Caco-2 (cell line): ENCODE measurements at regions not wholly inside any gene's neighbourhood (a gene's known extent, or its start where the extent isn't known, plus 50 kb on each side); places are given as distances from the start of the nearest gene placed in this dataset.

Experiments used
- BruUV-seq: library from RNA; stranded (reverse); fragments of 400-500 nt; replicated peaks from 2 replicates; lab custom pipeline; 2021; lab: Mats Ljungman, UMichigan
- CTCF ChIA-PET: fragments of 300-600 bp; sonication (Branson Sonifier 250); formaldehyde crosslinking; loops from one replicate; lab custom pipeline; 2022; ENCODE audit warnings: antibody characterized with exemption; lab: Charles Lee
- POLR2A ChIA-PET: fragments of 300-600 bp; sonication (Branson Sonifier 250); formaldehyde crosslinking; loops from one replicate; lab custom pipeline; 2022; ENCODE audit warnings: antibody characterized with exemption; lab: Charles Lee
- DNase-seq, 2 experiments: peaks; one replicate each; pipeline versions ENCODE4 v3.0.0 to v3.0.0-alpha.2; 2020 to 2022
- H3K27me3 ChIP-seq: replicated peaks from 2 replicates; pipeline ENCODE4 v1.6.0; 2011; ENCODE audit warnings: low read length; ENCODE audit not compliant: control insufficient read depth, insufficient read depth
- H3K36me3 ChIP-seq: 2 replicates; pipeline ENCODE4 v1.5.1; 2011; ENCODE audit warnings: low read length; ENCODE audit not compliant: control insufficient read depth, insufficient read depth
- H3K4me1 ChIP-seq: fragments of 250-450 bp; sonication (Bioruptor Pico); 2 replicates; pipeline ENCODE4 v1.5.1; 2020; ENCODE audit warnings: mild to moderate bottlenecking
- H3K4me3 ChIP-seq: 2 replicates; pipeline ENCODE4 v1.5.1; 2011; ENCODE audit warnings: low read depth, mild to moderate bottlenecking, control low read depth, low read length
- H3K9me3 ChIP-seq: fragments of 250-450 bp; sonication (Bioruptor Pico); 2 replicates; pipeline ENCODE4 v1.5.1; 2020; ENCODE audit warnings: mild to moderate bottlenecking, moderate library complexity
- H3K27ac Mint-ChIP-seq: one replicate; pipeline ENCODE4 v1.8.0; 2022; ENCODE audit warnings: mixed read lengths; ENCODE audit not compliant: unreplicated experiment
- H3K27me3 Mint-ChIP-seq: one replicate; pipeline ENCODE4 v1.8.0; 2022; ENCODE audit warnings: mixed read lengths; ENCODE audit not compliant: insufficient read depth, unreplicated experiment
- H3K36me3 Mint-ChIP-seq: one replicate; pipeline ENCODE4 v1.8.0; 2022; ENCODE audit warnings: mild to moderate bottlenecking, mixed read lengths; ENCODE audit not compliant: insufficient read depth, unreplicated experiment
- H3K4me1 Mint-ChIP-seq: one replicate; pipeline ENCODE4 v1.8.0; 2022; ENCODE audit warnings: low read depth, mixed read lengths; ENCODE audit not compliant: unreplicated experiment
- H3K4me3 Mint-ChIP-seq: one replicate; pipeline ENCODE4 v1.8.0; 2022; ENCODE audit warnings: mild to moderate bottlenecking, moderate library complexity, mixed read lengths; ENCODE audit not compliant: unreplicated experiment
- H3K9me3 Mint-ChIP-seq: one replicate; pipeline ENCODE4 v1.8.0; 2022; ENCODE audit warnings: mixed read lengths; ENCODE audit not compliant: unreplicated experiment
- intact Hi-C: fragments of 100-400 bp; cut with micrococcal nuclease; formaldehyde crosslinking; loops from one replicate; pipeline ENCODE4 v1.10.0; 2022; ENCODE audit not compliant: unreplicated experiment
- TF ChIP-seq, protein P1 (sequence below), 2 experiments: fragments of 200-600 bp in 1 of 2; IDR thresholded peaks; 1 replicate in 1 of 2; 2 replicates in 1 of 2; pipeline versions ENCODE4 v1.5.1 to v1.8.0; 2011 to 2022; ENCODE audit warnings: antibody characterized with exemption in 1 of 2, control low read depth in 1 of 2, inconsistent platforms in 1 of 2, low read depth in 1 of 2, low read length in 1 of 2, mild to moderate bottlenecking in 1 of 2, moderate library complexity in 1 of 2; ENCODE audit not compliant: insufficient read depth in 1 of 2, severe bottlenecking in 1 of 2, unreplicated experiment in 1 of 2

DNA sequence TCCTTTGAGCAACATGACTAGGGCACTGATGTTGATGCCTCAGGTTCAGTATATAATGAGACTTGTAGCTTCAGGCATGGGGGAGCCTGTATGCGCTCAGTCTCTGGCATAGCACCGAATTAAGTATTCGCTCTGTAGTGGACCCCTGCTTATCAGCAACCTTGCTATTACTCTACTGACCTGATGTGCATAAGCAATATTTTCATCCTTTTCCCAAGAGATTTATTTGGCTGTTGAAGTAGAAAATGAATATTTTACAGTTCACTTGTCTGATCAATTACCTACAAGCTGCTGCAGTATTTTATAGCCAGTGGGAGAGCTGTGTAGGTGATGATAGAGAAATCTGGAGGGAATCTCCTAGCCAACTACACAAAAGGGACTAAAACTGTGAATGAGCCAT lies 781.6 kb upstream of the PHF14 start:
- DNase-seq = no peak
- Histone ChIP-seq H3K27me3 (no peaks in the 10 kb centered on the region), H3K4me1 (0 out of 2 replicates have a peak, but pooled peaks cover 10% of the 10 kb centered on the region), H3K4me3 (no peak overlapping the region), H3K9me3 (no peaks in the 10 kb centered on the region), H3K36me3 (no peaks in the 10 kb centered on the region)
- TF ChIP-seq, protein P1, sequence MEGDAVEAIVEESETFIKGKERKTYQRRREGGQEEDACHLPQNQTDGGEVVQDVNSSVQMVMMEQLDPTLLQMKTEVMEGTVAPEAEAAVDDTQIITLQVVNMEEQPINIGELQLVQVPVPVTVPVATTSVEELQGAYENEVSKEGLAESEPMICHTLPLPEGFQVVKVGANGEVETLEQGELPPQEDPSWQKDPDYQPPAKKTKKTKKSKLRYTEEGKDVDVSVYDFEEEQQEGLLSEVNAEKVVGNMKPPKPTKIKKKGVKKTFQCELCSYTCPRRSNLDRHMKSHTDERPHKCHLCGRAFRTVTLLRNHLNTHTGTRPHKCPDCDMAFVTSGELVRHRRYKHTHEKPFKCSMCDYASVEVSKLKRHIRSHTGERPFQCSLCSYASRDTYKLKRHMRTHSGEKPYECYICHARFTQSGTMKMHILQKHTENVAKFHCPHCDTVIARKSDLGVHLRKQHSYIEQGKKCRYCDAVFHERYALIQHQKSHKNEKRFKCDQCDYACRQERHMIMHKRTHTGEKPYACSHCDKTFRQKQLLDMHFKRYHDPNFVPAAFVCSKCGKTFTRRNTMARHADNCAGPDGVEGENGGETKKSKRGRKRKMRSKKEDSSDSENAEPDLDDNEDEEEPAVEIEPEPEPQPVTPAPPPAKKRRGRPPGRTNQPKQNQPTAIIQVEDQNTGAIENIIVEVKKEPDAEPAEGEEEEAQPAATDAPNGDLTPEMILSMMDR (IDR thresholded peaks at IDR 0.05; ENCODE audit: insufficient read depth in 1 of 2, low read depth in 1 of 2, low read length in 1 of 2, severe bottlenecking in 1 of 2, unreplicated experiment in 1 of 2) = no peak
- CTCF ChIA-PET = no interaction called here
- no peak overlapping the region for H3K4me3 Mint-ChIP-seq
- no peaks in the 10 kb centered on the region for H3K9me3 Mint-ChIP-seq
- H3K27ac Mint-ChIP-seq = no peak overlapping the region
- no peaks in the 10 kb centered on the region for H3K4me1 Mint-ChIP-seq
- H3K27me3 Mint-ChIP-seq = no peaks in the 10 kb centered on the region
- no peaks in the 10 kb centered on the region for H3K36me3 Mint-ChIP-seq
- intact Hi-C loops = no loop called here
- no TSS peak for BruUV-seq
- POLR2A ChIA-PET = no interaction called here

DNA sequence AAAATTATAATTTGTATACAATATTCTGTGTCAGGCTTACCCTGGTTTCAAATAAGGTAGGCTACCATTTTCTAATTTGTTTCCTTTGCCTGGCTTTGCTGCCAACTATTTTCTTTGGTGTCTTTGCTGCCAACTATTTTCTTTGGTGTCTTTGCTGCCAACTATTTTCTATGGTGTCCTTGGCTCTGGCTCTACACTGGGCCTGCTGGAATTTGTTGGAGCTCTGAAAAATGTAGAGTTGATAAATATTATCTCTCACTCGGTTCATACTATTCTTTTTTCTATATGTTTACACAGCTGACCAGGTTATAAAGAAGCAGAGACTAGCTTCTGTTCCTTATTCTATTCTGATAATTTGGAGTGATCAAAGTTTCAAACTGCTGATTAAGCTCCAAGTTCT lies 768.0 kb upstream of the PHF14 start:
- no peaks in the 10 kb centered on the region for H3K9me3 Mint-ChIP-seq
- Histone ChIP-seq H3K36me3 (no peaks in the 10 kb centered on the region), H3K9me3 (no peaks in the 10 kb centered on the region), H3K4me1 (peaks cover 25% of the 10 kb centered on the region), H3K4me3 (no peak overlapping the region), H3K27me3 (no peaks in the 10 kb centered on the region)
- BruUV-seq = no TSS peak
- ChIA-PET CTCF (no interaction called here), POLR2A (no interaction called here)
- DNase-seq = no peak
- H3K4me3 Mint-ChIP-seq = no peak overlapping the region
- TF ChIP-seq, protein P1 (IDR thresholded peaks at IDR 0.05; ENCODE audit: insufficient read depth in 1 of 2, low read depth in 1 of 2, low read length in 1 of 2, severe bottlenecking in 1 of 2, unreplicated experiment in 1 of 2) = no peak
- no peaks in the 10 kb centered on the region for H3K36me3 Mint-ChIP-seq
- intact Hi-C loops = no loop called here
- H3K27ac Mint-ChIP-seq = no peak overlapping the region
- no peaks in the 10 kb centered on the region for H3K4me1 Mint-ChIP-seq
- H3K27me3 Mint-ChIP-seq = no peaks in the 10 kb centered on the region

DNA sequence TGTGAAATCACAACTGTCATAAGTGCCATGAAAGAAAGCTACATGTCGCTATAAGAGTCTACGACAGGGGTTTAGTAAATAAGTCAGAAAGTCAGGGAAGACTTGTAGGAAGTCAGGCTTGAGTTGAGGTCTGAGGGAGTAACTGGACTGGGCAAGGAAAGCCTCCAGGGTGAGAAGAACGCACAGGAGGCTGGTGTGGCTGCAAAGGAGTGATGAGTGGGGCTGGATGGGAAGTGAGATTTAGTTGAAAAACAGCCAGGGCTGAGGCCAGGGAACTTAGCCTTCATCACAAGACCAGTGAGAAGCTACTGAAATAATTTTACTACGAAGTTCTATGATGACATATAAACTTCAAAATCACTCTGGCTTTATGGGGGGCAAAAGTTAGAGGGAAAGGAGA lies 763.7 kb upstream of the PHF14 start:
- Mint-ChIP-seq H3K27me3 (no peaks in the 10 kb centered on the region), H3K9me3 (peaks cover 17% of the 10 kb centered on the region), H3K36me3 (no peaks in the 10 kb centered on the region), H3K4me1 (no peaks in the 10 kb centered on the region), H3K4me3 (no peak overlapping the region), H3K27ac (no peak overlapping the region)
- no peak overlapping the region for H3K4me3 ChIP-seq
- no peaks in the 10 kb centered on the region for H3K27me3 ChIP-seq
- intact Hi-C loops = no loop called here
- no peak for DNase-seq
- ChIA-PET POLR2A (no interaction called here), CTCF (no interaction called here)
- no TSS peak for BruUV-seq
- peaks cover 29% of the 10 kb centered on the region for H3K4me1 ChIP-seq
- no peaks in the 10 kb centered on the region for H3K36me3 ChIP-seq
- peaks cover 9% of the 10 kb centered on the region for H3K9me3 ChIP-seq
- TF ChIP-seq, protein P1 (IDR thresholded peaks at IDR 0.05; ENCODE audit: insufficient read depth in 1 of 2, low read depth in 1 of 2, low read length in 1 of 2, severe bottlenecking in 1 of 2, unreplicated experiment in 1 of 2) = no peak
